ENCODE measurements at regions not wholly inside any gene's neighbourhood (a gene's known extent, or its start where the extent isn't known, plus 50 kb on each side); places are given as distances from the start of the nearest gene placed in this dataset.
"Not testable (repeated sequence)": the region's sequence is repeated elsewhere in the genome, so short reads cannot be mapped to it uniquely, and the experiment has no call there.

- in situ Hi-C loops (cut with MboI; ENCODE audit: low sequenced_read_pairs), result no loop called here
These were observed 108.9 kb upstream of the LYZL2 start for GRCh38 chr10:30738416-30738815.

GRCh38 chr10:30737931-30738391, 108.4 kb upstream of the LYZL2 start:
- in situ Hi-C loops (cut with MboI; ENCODE audit: low sequenced_read_pairs), result no loop called here

GRCh38 chr10:30736685-30737232, 107.2 kb upstream of the LYZL2 start:
- in situ Hi-C loops (cut with MboI; ENCODE audit: low sequenced_read_pairs), result no loop called here

GRCh38 chr10:30734901-30735300, 105.3 kb upstream of the LYZL2 start:
- in situ Hi-C loops (cut with MboI; ENCODE audit: low sequenced_read_pairs), result no loop called here

- in situ Hi-C loops (cut with MboI; ENCODE audit: low sequenced_read_pairs), result no loop called here
These were observed 103.1 kb upstream of the LYZL2 start for GRCh38 chr10:30732671-30733070.

GRCh38 chr10:30731963-30732362, 102.4 kb upstream of the LYZL2 start:
- in situ Hi-C loops (cut with MboI; ENCODE audit: low sequenced_read_pairs), result no loop called here

- in situ Hi-C loops (cut with MboI; ENCODE audit: low sequenced_read_pairs), result no loop called here
These were observed 100.8 kb upstream of the LYZL2 start for GRCh38 chr10:30730306-30730705.

- in situ Hi-C loops (cut with MboI; ENCODE audit: low sequenced_read_pairs), result no loop called here
These were observed 99.2 kb upstream of the LYZL2 start for GRCh38 chr10:30728766-30729165.

GRCh38 chr10:30728127-30728526, 98.6 kb upstream of the LYZL2 start:
- in situ Hi-C loops (cut with MboI; ENCODE audit: low sequenced_read_pairs), result no loop called here

GRCh38 chr10:30727524-30727923, 98.0 kb upstream of the LYZL2 start:
- in situ Hi-C loops (cut with MboI; ENCODE audit: low sequenced_read_pairs), result no loop called here

- in situ Hi-C loops (cut with MboI; ENCODE audit: low sequenced_read_pairs), result not testable (repeated sequence)
These were observed 97.3 kb upstream of the LYZL2 start for GRCh38 chr10:30726783-30727414.

GRCh38 chr10:30725661-30726060, 96.1 kb upstream of the LYZL2 start:
- in situ Hi-C loops (cut with MboI; ENCODE audit: low sequenced_read_pairs), result no loop called here

GRCh38 chr10:30724296-30724695, 94.7 kb upstream of the LYZL2 start:
- in situ Hi-C loops (cut with MboI; ENCODE audit: low sequenced_read_pairs), result no loop called here

- in situ Hi-C loops (cut with MboI; ENCODE audit: low sequenced_read_pairs), result no loop called here
These were observed 93.5 kb upstream of the LYZL2 start for GRCh38 chr10:30722956-30723620.

- in situ Hi-C loops (cut with MboI; ENCODE audit: low sequenced_read_pairs), result no loop called here
These were observed 90.3 kb upstream of the LYZL2 start for GRCh38 chr10:30719832-30720231.

GRCh38 chr10:30709700-30710358, 80.3 kb upstream of the LYZL2 start:
- in situ Hi-C loops (cut with MboI; ENCODE audit: low sequenced_read_pairs), result no loop called here

- in situ Hi-C loops (cut with MboI; ENCODE audit: low sequenced_read_pairs), result no loop called here
These were observed 79.7 kb upstream of the LYZL2 start for GRCh38 chr10:30709229-30709628.

- in situ Hi-C loops (cut with MboI; ENCODE audit: low sequenced_read_pairs), result no loop called here
These were observed 78.7 kb upstream of the LYZL2 start for GRCh38 chr10:30708234-30708633.

GRCh38 chr10:30706189-30706588, 76.6 kb upstream of the LYZL2 start:
- in situ Hi-C loops (cut with MboI; ENCODE audit: low sequenced_read_pairs), result not testable (repeated sequence)

- in situ Hi-C loops (cut with MboI; ENCODE audit: low sequenced_read_pairs), result no loop called here
These were observed 76.1 kb upstream of the LYZL2 start for GRCh38 chr10:30705625-30706149.

- in situ Hi-C loops (cut with MboI; ENCODE audit: low sequenced_read_pairs), result no loop called here
These were observed 75.6 kb upstream of the LYZL2 start for GRCh38 chr10:30705101-30705624.

Measured in HL-60/S4 (cell line).